Heart right ventricle (tissue), 16 donors: ENCODE measurements at regions not wholly inside any gene's neighbourhood (a gene's known extent, or its start where the extent isn't known, plus 50 kb on each side); places are given as distances from the start of the nearest gene placed in this dataset.

Experiments used
- ATAC-seq, 8 donors: fragments of 200-7000 bp; cut with Tn5 transposase; one replicate each; pipeline ENCODE4 v1.9.1; 2020; ENCODE audit warnings: mild to moderate bottlenecking in 8 of 8, moderate library complexity in 8 of 8, moderate number of reproducible peaks in 1 of 8
- DNase-seq, 2 donors: peaks; one replicate each; pipeline ENCODE4 v3.0.0-alpha.2; 2020
- H3K27ac ChIP-seq, 10 donors: fragments of 200-600 bp; sonication (generic) in 2 of 10; one replicate each; pipeline versions ENCODE4 v1.5.0 to v1.8.0; 2020 to 2022; ENCODE audit warnings: mild to moderate bottlenecking in 3 of 10
- H3K27me3 ChIP-seq, 7 donors: fragments of 200-600 bp; one replicate each; pipeline ENCODE4 v1.8.0; 2021 to 2022; ENCODE audit warnings: mild to moderate bottlenecking in 2 of 7
- H3K36me3 ChIP-seq, 9 donors: fragments of 200-600 bp; sonication (generic) in 1 of 9; one replicate each; pipeline versions ENCODE4 v1.5.0 to v1.8.0; 2020 to 2022; ENCODE audit warnings: mild to moderate bottlenecking in 2 of 9
- H3K4me1 ChIP-seq, 9 donors: fragments of 200-600 bp; sonication (generic) in 1 of 9; one replicate each; pipeline versions ENCODE4 v1.5.0 to v1.8.0; 2020 to 2022; ENCODE audit warnings: mild to moderate bottlenecking in 4 of 9
- H3K4me3 ChIP-seq, 10 donors: fragments of 200-600 bp; sonication (generic) in 2 of 10; one replicate each; pipeline versions ENCODE4 v1.5.0 to v1.8.0; 2020 to 2022; ENCODE audit warnings: mild to moderate bottlenecking in 7 of 10, moderate library complexity in 2 of 10
- H3K9me3 ChIP-seq, 11 donors: fragments of 200-600 bp in 10 of 11; sonication (generic) in 2 of 11; one replicate each; pipeline versions ENCODE4 v1.5.0 to v1.8.0; 2013 to 2022; ENCODE audit warnings: mild to moderate bottlenecking in 2 of 11, control low read depth in 1 of 11, moderate library complexity in 1 of 11
- CTCF ChIP-seq, 9 donors: fragments of 200-600 bp; sonication (generic) in 2 of 9; IDR thresholded peaks; one replicate each; pipeline versions ENCODE4 v1.5.0 to v1.8.0; 2021 to 2022; ENCODE audit warnings: antibody characterized with exemption in 9 of 9, mild to moderate bottlenecking in 5 of 9, moderate library complexity in 1 of 9
- WGBS, 2 donors: extraction: QIAGEN DNeasy Blood & Tissue Kit; methylation state at CpG; one replicate each; pipeline ENCODE4 v1.1.7; 2013; ENCODE audit warnings: inconsistent platforms in 1 of 2; 5-methylcytosine and 5-hydroxymethylcytosine counted together
- intact Hi-C, 10 donors: fragments of 100-400 bp; cut with DNase I; formaldehyde crosslinking; loops; one replicate each; pipeline versions ENCODE4 v1.11.1 to v1.14.2; 2022
- donor health status: Arrhythmogenic right ventricular cardiomyopathy.
- donor health status: ischemic (EF 13 %, LVEDD 7.1; RV severe dilation, severe dysfunction).
- donor health status: healthy with polysubstance abuse.
- donor health status: DM: no; HTN: yes; CAD: no.
- donor health status: DM: no; HTN: no; CAD: no.
- donor health status: ischemic (EF 25% LVEDD 6.9; RV normal size, moderate dysfunction).
- donor health status: ischemic (EF 25% LVEDD 5.7; RV mildly dilated, moderate dysfunction).
- donor health status: healthy.
- donor health status: DM: yes; HTN: yes; CAD: no.
- donor health status: Ischemic cardiomyopathy.
- donor health status: ischemic (EF 35%, LVEDD 5.7; RV mildly dilated, moderate dysfunction).
- donor health status: nonischemic (EF 11% LVEDD 7.7; RV severe dilation, severe dysfunction).
- donor health status: DM: yes; HTN: yes; CAD: no.
- donor health status: PGD.
- donor health status: ischemic (EF 29% LVEDD 5.4; RV normal size, mild dysfunction).
- donor health status: nonischemic (EF 23%, LVEDD 6.1; RV moderate dilation, normal function).

GRCh38 chr13:99652901-99653300 lies 151.6 kb downstream of the TM9SF2 start:
- intact Hi-C loops: loop anchor here in 9 of 10 donors (5.0 to 10.0 kb wide), 6 partner anchors 252 to 1472 kb away; no protein-coding TSS in a partner anchor
- no peak overlapping the region for H3K4me3 ChIP-seq
- DNase-seq (no peak), ATAC-seq (no peak)
- no peaks in the 10 kb centered on the region for H3K9me3 ChIP-seq
- H3K4me1 ChIP-seq: peaks cover 0 to 27% (median 6%) of the 10 kb centered on the region in 9 donors
- H3K36me3 ChIP-seq: no peaks in the 10 kb centered on the region
- no peak for TF ChIP-seq CTCF (IDR thresholded peaks at IDR 0.05)
- WGBS, 2 donors: 73 to 82% methylated on average over 3 of the region's 3 CpGs
- no peak overlapping the region for H3K27ac ChIP-seq
- peaks cover 0 to 17% (median 0%) of the 10 kb centered on the region in 7 donors for H3K27me3 ChIP-seq

- intact Hi-C loops: loop anchor here in 9 of 10 donors (5.0 to 10.0 kb wide), 6 partner anchors 253 to 1473 kb away; no protein-coding TSS in a partner anchor
- no peak for ATAC-seq
- Histone ChIP-seq H3K4me3 (no peak overlapping the region), H3K9me3 (no peaks in the 10 kb centered on the region), H3K27ac (no peak overlapping the region), H3K27me3 (peaks cover 0 to 10% (median 0%) of the 10 kb centered on the region in 7 donors), H3K36me3 (no peaks in the 10 kb centered on the region), H3K4me1 (peaks cover 0 to 20% (median 0%) of the 10 kb centered on the region in 9 donors)
- WGBS, 2 donors: 93 to 100% methylated on average over 1 of the region's 1 CpG
- DNase-seq: no peak
- no peak for TF ChIP-seq CTCF (IDR thresholded peaks at IDR 0.05)
These were observed 150.9 kb downstream of the TM9SF2 start for GRCh38 chr13:99652141-99652540.

GRCh38 chr13:99651016-99651415 lies 149.7 kb downstream of the TM9SF2 start:
- Histone ChIP-seq H3K4me3 (no peak overlapping the region), H3K4me1 (peaks cover 0 to 9% (median 0%) of the 10 kb centered on the region in 9 donors), H3K9me3 (no peaks in the 10 kb centered on the region), H3K36me3 (no peaks in the 10 kb centered on the region), H3K27ac (no peak overlapping the region), H3K27me3 (no peaks in the 10 kb centered on the region)
- no peak for DNase-seq
- WGBS, 2 donors: 93 to 95% methylated on average over 5 of the region's 5 CpGs
- TF ChIP-seq CTCF (IDR thresholded peaks at IDR 0.05): no peak
- ATAC-seq: no peak
- intact Hi-C loops: loop anchor here in 9 of 10 donors (5.0 to 10.0 kb wide), 6 partner anchors 254 to 1474 kb away; no protein-coding TSS in a partner anchor

GRCh38 chr13:99650410-99650809 lies 149.1 kb downstream of the TM9SF2 start:
- H3K36me3 ChIP-seq: no peaks in the 10 kb centered on the region
- intact Hi-C loops: loop anchor here in 9 of 10 donors (5.0 to 10.0 kb wide), 6 partner anchors 254 to 1474 kb away; no protein-coding TSS in a partner anchor
- WGBS, 2 donors: 85 to 88% methylated on average over 1 of the region's 1 CpG

More at GRCh38 chr13:99650410-99650809, 149.1 kb downstream of the TM9SF2 start:
- H3K4me3 ChIP-seq: no peak overlapping the region
- DNase-seq (no peak), ATAC-seq (no peak)
- no peaks in the 10 kb centered on the region for H3K9me3 ChIP-seq
- H3K27me3 ChIP-seq: no peaks in the 10 kb centered on the region
- peaks cover 0 to 4% (median 0%) of the 10 kb centered on the region in 9 donors for H3K4me1 ChIP-seq
- H3K27ac ChIP-seq: no peak overlapping the region
- no peak for TF ChIP-seq CTCF (IDR thresholded peaks at IDR 0.05)
